DMS53 treated with DMSO at 0.1 percent for 48 hours (cell line): ENCODE measurements at regions not wholly inside any gene's neighbourhood (a gene's known extent, or its start where the extent isn't known, plus 50 kb on each side); places are given as distances from the start of the nearest gene placed in this dataset.

ENCODE experiments used
- DNase-seq: peaks from one replicate; lab custom pipeline; 2025; ENCODE audit not compliant: unreplicated experiment; lab: John Stamatoyannopoulos, UW

GRCh38 chr16:65782611-65783600 is 583.6 kb upstream of the CDH5 start:
- no peak for DNase-seq

DNA sequence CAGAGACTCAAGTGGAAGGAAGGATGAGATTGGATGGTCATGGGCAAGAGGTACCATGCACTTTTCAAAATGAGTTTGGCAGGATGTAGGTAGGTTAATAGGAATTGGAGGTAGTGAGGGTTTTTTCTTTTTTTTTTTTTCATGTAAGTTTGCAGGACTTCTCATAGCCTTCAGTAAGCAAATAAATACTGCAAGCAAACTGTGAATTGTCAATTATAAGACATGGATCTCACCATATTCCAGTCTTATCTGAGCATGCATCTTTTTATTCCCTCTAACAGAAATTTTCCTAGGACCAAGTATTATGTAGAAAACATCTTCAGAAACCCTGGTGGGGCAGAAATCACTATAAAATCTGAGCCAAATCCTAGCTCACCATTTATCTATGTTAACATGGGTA is 584.6 kb upstream of the CDH5 start:
- no peak for DNase-seq

GRCh38 chr16:65781363-65781762 is 585.1 kb upstream of the CDH5 start:
- no peak for DNase-seq

GRCh38 chr16:65779201-65779600 is 587.3 kb upstream of the CDH5 start:
- no peak for DNase-seq

- DNase-seq: no peak
Measured at GRCh38 chr16:65776639-65777183, 589.8 kb upstream of the CDH5 start.

GRCh38 chr16:65775829-65776228 is 590.7 kb upstream of the CDH5 start:
- DNase-seq: no peak

- no peak for DNase-seq
Measured at GRCh38 chr16:65774350-65774749, 592.1 kb upstream of the CDH5 start.

DNA sequence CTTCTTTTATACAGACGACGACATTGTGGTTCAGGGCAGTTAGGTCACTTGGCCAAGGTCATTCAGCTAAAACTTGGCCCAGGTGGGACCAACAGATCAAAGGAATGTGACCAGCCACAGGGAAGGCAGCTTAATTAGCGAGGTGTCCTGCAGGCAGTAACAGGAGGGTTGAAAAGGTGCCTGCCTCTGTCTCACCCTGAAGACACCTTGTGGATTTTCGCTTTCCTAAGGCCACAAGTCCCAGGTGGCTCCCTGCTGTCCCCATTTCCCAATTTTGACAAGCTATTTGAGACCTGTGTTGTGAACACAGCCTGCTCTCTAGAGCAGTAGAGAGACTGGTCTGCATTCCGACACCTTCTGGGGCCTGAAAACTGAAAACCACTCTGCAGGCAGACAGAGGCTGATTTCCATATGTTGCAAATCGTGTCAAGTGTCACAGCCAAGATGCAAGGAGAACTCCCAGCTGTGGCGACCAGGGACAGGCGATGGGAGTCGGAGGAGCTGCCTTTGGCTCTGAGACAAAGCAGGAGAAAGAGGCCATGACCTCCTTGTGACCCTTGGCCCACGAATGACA is 593.1 kb upstream of the CDH5 start:
- DNase-seq: no peak

- no peak for DNase-seq
Measured at GRCh38 chr16:65772134-65772732, 594.3 kb upstream of the CDH5 start.

DNA sequence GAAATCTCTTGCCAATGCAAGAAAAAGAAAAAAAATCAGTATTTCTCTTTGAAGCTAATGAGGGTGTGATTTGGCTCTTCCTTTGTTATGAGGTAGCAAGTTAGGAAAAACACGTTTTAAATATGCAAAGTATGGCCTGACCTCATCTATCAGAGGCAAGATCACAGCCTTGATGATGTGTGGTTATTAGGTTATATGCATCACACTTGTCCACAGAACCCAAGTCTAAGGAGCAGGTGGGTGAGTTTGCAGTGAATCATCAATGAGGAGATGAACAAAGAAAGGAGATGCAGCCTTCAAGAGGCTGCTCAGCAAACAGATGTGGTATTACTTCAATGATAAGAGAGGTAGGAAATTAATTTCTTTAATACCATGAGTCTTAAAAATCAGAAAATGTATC is 594.8 kb upstream of the CDH5 start:
- DNase-seq: no peak

- DNase-seq: no peak
Measured at GRCh38 chr16:65770752-65771151, 595.7 kb upstream of the CDH5 start.

GRCh38 chr16:65769776-65770438 is 596.6 kb upstream of the CDH5 start:
- no peak for DNase-seq

- DNase-seq: no peak
Measured at GRCh38 chr16:65769055-65769465, 597.4 kb upstream of the CDH5 start.

DNA sequence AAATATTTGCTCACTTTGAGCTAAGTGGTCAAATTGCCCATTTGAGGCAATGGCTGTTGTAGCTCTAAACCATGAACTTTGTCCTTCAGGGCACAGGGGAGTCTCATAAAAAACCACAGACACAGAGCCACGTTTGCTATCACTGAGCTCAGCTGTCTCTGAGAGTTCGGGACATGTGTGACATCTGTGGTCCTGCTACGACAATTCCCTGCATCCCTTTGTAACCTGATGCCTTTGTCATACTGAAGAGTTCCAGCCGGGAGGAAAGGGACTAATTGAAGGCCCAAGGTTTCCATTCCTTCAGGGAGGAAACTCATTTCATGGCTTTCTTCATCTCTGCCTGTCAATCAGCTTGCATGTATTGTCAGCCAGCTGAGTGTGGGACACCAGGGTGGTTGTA is 599.4 kb upstream of the CDH5 start:
- DNase-seq: no peak

- DNase-seq: no peak
Measured at GRCh38 chr16:65763640-65764305, 602.7 kb upstream of the CDH5 start.

DNA sequence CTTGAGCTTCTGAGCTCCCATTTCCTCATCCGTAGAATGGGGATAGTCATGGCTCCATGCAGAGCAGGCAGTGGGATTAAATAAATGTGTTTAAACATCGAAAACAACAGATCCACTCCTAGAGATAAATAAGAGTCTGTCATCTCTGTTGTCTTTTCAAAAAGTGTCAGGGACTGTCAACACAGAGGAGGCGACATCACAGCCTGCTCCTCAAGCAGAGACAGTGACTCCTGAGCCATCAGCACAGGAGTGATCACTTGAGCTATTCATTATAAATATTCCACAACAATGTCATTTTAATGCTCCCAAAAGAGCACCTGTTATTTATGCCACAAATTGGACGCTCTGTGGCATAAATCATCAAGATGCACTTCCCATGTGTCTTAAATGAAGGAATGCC is 605.6 kb upstream of the CDH5 start:
- DNase-seq: no peak

- no peak for DNase-seq
Measured at GRCh38 chr16:65758620-65759019, 607.9 kb upstream of the CDH5 start.

DNA sequence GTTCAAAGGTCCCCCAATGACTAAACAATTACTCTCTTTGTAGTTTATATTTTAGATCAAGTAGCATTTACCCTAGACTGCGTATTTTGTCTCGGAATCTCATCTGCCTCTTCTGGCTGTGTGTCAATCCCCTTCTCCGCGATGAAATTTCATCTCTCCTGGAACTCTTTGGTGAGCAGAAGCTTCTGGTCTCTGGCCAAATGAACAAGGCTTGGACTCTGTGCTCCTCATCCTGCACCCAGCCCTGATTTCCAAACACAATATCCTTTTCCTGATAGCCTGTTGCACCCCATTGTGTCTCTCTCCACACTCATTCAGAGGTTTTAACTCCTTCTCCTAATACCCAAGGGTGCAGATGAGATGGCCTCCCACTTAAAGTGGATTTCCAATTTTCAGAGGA is 609.4 kb upstream of the CDH5 start:
- DNase-seq: no peak

GRCh38 chr16:65756163-65756562 is 610.3 kb upstream of the CDH5 start:
- DNase-seq: no peak

- no peak for DNase-seq
Measured at GRCh38 chr16:65754820-65755691, 611.4 kb upstream of the CDH5 start.
